AG04449 (cell line): ENCODE measurements at regions not wholly inside any gene's neighbourhood (a gene's known extent, or its start where the extent isn't known, plus 50 kb on each side); places are given as distances from the start of the nearest gene placed in this dataset.

Source experiments
- CTCF ChIA-PET: fragments of 350-600 bp; formaldehyde crosslinking; extraction: SDS; loops from one replicate; lab custom pipeline; 2021; ENCODE audit warnings: antibody characterized with exemption; lab: Yijun Ruan, JAX
- POLR2A ChIA-PET: fragments of 400-600, 350-600 bp; formaldehyde crosslinking; extraction: SDS; loops from one replicate; lab custom pipeline; 2020; ENCODE audit warnings: antibody characterized with exemption, inconsistent platforms; lab: Yijun Ruan, JAX
- DNase-seq: peaks from one replicate; pipeline ENCODE4 v3.0.0-alpha.2; 2010; ENCODE audit warnings: low read depth, low spot score
- H3K4me3 ChIP-seq: 2 replicates; pipeline ENCODE4 v1.5.1; 2011; ENCODE audit warnings: low read depth, mild to moderate bottlenecking, control low read depth, low read length
- CTCF ChIP-seq: IDR thresholded peaks from one replicate; pipeline ENCODE4 v1.5.1; 2011; ENCODE audit warnings: mild to moderate bottlenecking, moderate library complexity, low read length, control low read depth, inconsistent platforms; ENCODE audit not compliant: insufficient read depth; ENCODE audit errors: missing control alignments

- POLR2A ChIA-PET = interaction anchor here (0.6 kb wide), 2 partner anchors 42 to 327 kb away, joined by 3 to 4 read pairs; no protein-coding TSS in a partner anchor
- TF ChIP-seq CTCF = no peak
- CTCF ChIA-PET = interaction anchor here (2.3 to 2.5 kb wide), 3 partner anchors 31 to 831 kb away, joined by 5 to 13 read pairs (median 7); no protein-coding TSS in a partner anchor
- DNase-seq = peak; percentile 37
- no peak overlapping the region for H3K4me3 ChIP-seq
Observed at GRCh38 chr11:13120691-13121090, 111.6 kb downstream of the RASSF10 start.

- POLR2A ChIA-PET = no interaction called here
- CTCF ChIA-PET = interaction anchor here (1.4 kb wide), 1 partner anchor 162 kb away, joined by 3 read pairs; no protein-coding TSS in a partner anchor
- no peak for DNase-seq
- TF ChIP-seq CTCF = no peak
- no peak overlapping the region for H3K4me3 ChIP-seq
Observed at GRCh38 chr11:13126430-13126829, 117.3 kb downstream of the RASSF10 start.

GRCh38 chr11:13127161-13127560 lies 118.0 kb downstream of the RASSF10 start:
- POLR2A ChIA-PET = no interaction called here

GRCh38 chr11:13128354-13128753 lies 119.2 kb downstream of the RASSF10 start:
- DNase-seq = no peak
- ChIA-PET POLR2A (no interaction called here), CTCF (interaction anchor here (1.0 kb wide), 1 partner anchor 8 kb away, joined by 3 read pairs; no protein-coding TSS in a partner anchor)
- H3K4me3 ChIP-seq = no peak overlapping the region
- TF ChIP-seq CTCF = no peak

More at GRCh38 chr11:13127161-13127560, 118.0 kb downstream of the RASSF10 start:
- no peak overlapping the region for H3K4me3 ChIP-seq
- TF ChIP-seq CTCF = no peak
- no peak for DNase-seq
- CTCF ChIA-PET = interaction anchor here (0.9 to 1.4 kb wide), 3 partner anchors 25 to 164 kb away, joined by 3 read pairs; no protein-coding TSS in a partner anchor

- ChIA-PET CTCF (interaction anchor here (0.9 to 2.5 kb wide), 5 partner anchors 9 to 220 kb away, joined by 3 to 6 read pairs (median 5); no protein-coding TSS in a partner anchor), POLR2A (no interaction called here)
- no peak overlapping the region for H3K4me3 ChIP-seq
- DNase-seq = no peak
- TF ChIP-seq CTCF = no peak
Observed at GRCh38 chr11:13134066-13134465, 125.0 kb downstream of the RASSF10 start.

- POLR2A ChIA-PET = no interaction called here
- TF ChIP-seq CTCF = no peak
- no peak for DNase-seq
- CTCF ChIA-PET = interaction anchor here (2.5 kb wide), 1 partner anchor 169 kb away, joined by 5 read pairs; no protein-coding TSS in a partner anchor
- H3K4me3 ChIP-seq = no peak overlapping the region
Observed at GRCh38 chr11:13134886-13135285, 125.8 kb downstream of the RASSF10 start.
